ENCODE measurements at regions not wholly inside any gene's neighbourhood (a gene's known extent, or its start where the extent isn't known, plus 50 kb on each side); places are given as distances from the start of the nearest gene placed in this dataset.

DNA sequence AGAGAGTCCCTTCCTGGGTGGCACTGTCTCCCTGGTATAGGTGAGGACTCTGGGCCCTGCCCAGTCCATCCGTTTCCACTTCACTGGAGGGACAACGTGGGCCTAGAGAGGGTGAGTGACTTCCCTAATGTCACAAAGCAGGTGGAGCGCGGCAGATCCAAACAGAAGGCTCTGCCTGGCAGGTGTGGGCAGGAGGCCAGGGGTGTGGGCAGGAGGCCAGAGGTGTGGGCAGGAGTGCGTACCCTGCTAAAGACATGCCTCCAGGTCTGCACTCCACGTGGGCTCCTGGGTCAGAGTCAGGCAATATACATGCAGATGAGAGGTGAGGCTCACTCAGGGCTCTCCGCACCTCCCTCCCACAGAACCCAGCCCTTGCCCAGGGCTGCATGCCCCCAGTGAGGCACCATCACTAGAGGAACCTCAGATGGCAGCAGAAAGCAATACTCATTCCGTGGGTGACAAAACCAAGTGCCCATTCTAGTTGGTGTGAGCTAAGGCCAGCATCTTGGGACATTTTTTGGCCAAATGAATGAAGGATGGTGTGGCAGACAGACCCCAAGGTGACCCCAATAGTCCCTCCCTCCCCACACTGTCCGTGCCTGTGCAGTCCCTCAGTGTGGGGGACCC lies 271.6 kb upstream of the RTL1 start:
- TF ChIP-seq GATA3 (IDR thresholded peaks at IDR 0.05; ENCODE audit: low read depth, low read length) (no peak), GATA2 (IDR thresholded peaks at IDR 0.05; ENCODE audit: low read depth, low read length) (no peak)

DNA sequence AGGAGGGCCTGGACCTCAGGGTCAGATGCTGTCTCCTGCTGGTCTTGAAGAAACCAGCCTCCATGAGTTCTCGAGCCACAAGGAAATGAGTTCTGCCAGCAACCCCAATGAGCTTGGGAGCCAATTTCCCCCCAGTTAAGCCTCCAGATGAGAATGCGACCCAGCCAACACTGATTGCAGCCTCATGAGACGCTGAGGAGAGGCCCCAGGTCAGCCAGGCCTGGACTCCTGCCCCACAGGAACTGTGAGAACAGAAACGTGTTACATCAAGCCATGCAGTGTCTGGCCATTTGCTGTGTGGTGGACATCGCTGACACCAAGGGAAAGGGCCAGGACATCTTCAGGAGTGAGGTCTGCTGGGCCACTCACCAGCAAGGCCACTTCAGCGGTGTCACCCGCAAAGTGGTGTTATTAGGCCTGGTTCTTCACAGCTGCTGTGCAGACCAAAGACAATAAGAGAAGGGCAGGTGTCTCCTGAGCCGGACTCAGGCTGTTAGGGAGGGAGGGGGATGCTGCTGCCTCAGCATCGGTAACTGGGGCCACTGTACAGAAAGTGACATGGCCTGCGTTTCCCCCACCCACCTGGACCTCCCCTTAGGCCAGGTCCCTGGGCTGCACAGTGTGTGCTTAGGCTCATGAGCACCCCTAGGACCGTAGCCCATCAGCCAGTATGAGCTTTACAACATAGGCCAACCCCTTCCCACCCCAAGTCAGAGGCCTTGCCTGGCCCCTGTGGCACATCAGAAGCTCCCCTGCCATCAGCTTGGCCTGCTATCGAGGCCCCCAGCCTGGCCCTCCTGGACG lies 272.4 kb upstream of the RTL1 start:
- TF ChIP-seq GATA2 (IDR thresholded peaks at IDR 0.05; ENCODE audit: low read depth, low read length) (no peak), GATA3 (IDR thresholded peaks at IDR 0.05; ENCODE audit: low read depth, low read length) (no peak)

DNA sequence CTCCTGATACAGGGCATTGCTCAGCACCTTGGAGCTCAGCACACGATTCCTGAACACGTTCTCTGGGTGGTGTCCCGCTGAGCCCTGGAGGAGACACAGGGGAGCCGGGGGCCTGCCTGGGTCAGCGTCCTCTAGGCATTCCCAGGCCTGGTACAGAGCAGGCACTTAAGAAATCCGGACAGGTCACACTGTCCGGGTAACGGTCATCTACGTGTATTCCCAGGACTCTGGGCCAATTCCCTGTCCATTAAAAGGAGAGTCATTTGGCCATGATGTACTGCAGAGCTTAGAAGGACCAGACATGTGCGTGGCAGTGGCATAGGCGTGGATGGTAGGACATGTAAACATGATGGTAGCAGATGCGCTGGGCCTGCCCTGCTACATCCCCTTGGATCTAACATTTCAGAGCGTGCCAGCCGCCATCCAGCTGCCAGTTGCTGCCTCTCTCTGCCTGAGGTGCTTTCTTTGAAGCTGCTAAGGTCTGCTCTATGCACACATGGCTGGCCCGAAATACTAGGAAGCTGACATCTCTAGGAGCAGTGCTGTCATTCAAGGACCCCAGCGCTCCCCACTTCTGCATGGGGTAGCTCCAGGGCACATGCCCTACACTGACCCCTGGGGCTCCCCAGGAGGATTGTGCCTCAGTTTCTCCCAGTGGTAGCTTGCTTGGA lies 273.1 kb upstream of the RTL1 start:
- no peak for TF ChIP-seq GATA2 (IDR thresholded peaks at IDR 0.05; ENCODE audit: low read depth, low read length)
- no peak for TF ChIP-seq GATA3 (IDR thresholded peaks at IDR 0.05; ENCODE audit: low read depth, low read length)

DNA sequence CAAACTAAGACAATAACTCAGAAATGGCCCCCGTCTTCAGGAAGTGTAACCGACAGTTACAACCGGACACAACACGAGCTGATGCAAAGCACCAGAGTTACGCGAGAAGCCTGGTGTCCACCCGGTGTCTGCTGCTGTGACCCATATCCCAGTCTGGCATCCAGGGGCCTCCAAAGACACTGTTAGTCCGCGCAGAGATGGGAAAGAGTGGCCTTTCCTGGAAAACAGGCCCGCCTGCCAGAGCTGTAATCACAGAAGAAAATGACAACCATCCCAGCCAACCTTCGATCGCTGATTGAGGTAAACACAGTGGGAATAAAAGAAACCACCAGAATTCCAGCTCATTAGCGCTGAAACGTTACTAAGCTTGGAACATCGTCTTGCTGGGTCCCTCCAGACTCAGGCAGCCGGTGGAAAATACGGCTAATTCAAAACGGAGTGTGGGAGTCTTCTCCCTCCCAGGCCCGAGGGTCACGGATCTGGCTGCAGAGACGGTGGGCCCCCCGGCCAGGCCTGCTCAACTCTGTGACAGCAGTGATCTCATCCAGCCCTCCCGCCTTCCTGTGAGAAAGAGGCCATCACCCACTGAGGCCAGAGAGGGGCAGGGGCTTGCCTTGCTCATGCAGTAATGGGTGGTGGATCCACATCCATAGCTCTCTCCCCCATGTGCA lies 273.9 kb upstream of the RTL1 start:
- TF ChIP-seq GATA2 (IDR thresholded peaks at IDR 0.05; ENCODE audit: low read depth, low read length) (no peak), GATA3 (IDR thresholded peaks at IDR 0.05; ENCODE audit: low read depth, low read length) (no peak)

DNA sequence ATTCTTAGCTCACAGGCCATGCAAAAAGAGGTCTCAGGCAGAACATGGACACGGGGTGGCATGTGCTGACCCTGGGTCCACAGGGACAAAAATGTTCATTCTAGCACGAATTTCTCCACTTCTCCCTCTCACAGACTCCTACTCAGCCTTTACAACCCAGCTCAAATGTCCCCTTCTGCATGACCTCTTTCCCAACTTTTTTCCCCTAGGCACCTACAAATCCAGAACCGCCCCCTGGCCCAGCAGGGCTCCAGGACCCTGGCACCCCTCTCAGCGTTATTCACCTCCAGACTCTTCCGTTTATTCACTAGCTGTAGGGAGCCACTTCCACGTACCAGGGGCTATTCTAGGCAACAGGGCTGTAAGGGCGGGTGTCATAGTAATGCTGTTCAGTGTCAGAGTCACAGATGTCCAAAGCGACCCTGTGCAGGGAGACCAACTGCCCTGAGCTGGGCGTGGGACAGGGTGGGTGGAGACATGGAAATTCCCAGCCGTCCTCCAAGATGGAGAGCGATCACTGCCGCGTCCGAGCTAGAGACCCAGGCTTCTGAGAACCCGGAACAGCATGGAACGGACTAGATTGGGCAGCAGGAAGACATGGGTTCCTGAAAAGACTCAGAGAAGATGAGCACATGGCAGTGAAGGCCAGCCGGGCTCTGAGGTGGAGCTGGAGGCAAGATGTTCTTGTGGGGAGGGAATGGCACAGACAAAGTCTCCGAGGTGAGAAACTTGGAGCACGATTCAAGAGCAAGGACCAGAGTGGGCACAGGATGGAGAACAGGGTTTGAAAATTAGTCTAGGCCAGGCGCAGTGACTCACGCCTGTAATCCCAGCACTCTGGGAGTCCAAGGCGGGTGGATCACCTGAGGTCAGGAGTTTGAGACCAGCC lies 274.9 kb upstream of the RTL1 start:
- TF ChIP-seq GATA3 (IDR thresholded peaks at IDR 0.05; ENCODE audit: low read depth, low read length) (no peak), GATA2 (IDR thresholded peaks at IDR 0.05; ENCODE audit: low read depth, low read length) (no peak)

DNA sequence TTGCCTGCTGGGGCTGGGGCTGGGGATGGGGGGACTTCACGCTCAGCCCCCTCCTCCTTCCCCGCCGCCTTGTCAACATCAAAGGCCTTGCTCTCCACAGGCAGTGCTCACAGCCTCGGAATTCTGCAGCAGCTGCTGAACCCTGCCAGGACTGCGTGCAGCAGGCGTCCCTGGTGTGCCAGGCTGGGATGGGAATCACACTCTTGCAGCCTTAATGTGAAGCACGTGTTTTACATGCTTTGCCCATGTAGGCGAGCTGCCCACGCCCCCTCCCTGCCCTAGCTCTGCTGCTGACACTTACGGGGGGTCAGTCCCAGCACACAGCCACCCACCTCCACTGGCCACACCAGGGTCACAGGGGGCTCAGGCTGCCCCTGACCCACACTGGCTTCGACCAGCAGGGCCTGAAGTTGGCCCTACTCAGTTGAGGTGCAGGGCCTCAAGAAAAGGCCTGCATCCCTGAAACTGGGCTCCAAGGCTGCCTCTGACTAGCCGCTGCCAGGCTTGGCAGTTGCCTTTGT lies 276.2 kb upstream of the RTL1 start:
- no peak for TF ChIP-seq GATA2 (IDR thresholded peaks at IDR 0.05; ENCODE audit: low read depth, low read length)
- TF ChIP-seq GATA3 (IDR thresholded peaks at IDR 0.05; ENCODE audit: low read depth, low read length) = no peak

DNA sequence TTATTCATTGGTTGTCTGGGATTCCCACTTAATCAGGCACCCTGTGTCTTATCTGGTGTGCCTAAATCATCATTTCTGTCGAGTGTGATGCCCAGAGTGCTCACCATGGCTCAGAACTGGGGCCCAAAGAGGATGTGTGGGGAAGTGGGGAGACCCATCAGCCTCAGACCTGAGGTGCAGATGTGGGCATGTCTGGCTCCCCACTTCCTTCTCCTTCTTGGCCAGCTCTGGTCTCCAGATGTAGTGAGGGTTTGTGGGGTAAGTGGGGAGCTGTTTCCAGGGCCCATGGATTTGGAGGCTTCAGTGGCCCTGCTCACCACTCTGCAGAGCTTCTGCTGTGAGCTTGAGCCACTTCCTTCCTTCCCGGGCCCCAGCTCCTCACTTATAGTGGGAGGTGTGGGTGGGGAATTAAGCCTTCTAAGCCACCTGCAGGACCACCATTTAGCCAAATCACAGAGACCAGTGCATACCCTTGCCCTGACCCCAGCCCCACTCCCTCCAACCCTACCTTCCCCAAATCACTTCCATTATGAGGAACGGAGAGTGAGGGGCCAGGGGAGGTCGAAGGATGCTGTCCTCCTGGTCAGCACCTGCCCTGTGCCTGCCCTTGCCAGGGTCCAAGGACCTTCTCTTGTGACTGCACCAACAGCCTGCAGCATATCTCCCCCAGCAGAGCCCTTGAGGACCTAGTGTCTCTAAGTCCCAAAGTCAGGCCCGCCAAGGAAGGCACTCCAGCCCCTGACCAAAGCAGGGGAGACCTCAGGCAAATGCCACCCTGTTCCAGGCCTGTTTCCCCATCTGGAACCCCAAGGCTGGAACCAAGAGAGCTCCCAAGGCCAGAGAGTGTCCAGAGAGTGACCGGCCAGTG lies 278.2 kb upstream of the RTL1 start:
- TF ChIP-seq GATA3 (IDR thresholded peaks at IDR 0.05; ENCODE audit: low read depth, low read length) = no peak
- TF ChIP-seq GATA2 (IDR thresholded peaks at IDR 0.05; ENCODE audit: low read depth, low read length) = no peak

DNA sequence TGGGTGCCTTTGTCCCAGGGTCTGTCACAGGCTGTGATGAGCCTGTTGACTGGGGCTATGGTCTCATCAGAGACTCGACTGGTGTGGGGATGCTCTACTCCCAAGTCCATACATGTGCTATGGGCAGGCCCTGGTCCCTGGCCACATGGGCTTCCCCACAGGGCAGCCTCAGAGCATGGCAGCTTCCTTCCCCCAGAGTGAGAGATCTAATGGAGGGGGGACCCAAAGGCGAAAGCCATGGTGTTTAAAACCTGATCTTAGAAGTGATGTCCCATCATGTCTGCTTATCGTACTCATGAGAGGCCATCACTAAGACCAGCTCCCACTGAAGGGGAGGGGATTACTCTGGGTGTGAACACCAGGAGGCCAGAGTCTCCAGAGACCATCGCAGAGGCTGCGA lies 279.0 kb upstream of the RTL1 start:
- TF ChIP-seq GATA3 (IDR thresholded peaks at IDR 0.05; ENCODE audit: low read depth, low read length) (no peak), GATA2 (IDR thresholded peaks at IDR 0.05; ENCODE audit: low read depth, low read length) (no peak)

DNA sequence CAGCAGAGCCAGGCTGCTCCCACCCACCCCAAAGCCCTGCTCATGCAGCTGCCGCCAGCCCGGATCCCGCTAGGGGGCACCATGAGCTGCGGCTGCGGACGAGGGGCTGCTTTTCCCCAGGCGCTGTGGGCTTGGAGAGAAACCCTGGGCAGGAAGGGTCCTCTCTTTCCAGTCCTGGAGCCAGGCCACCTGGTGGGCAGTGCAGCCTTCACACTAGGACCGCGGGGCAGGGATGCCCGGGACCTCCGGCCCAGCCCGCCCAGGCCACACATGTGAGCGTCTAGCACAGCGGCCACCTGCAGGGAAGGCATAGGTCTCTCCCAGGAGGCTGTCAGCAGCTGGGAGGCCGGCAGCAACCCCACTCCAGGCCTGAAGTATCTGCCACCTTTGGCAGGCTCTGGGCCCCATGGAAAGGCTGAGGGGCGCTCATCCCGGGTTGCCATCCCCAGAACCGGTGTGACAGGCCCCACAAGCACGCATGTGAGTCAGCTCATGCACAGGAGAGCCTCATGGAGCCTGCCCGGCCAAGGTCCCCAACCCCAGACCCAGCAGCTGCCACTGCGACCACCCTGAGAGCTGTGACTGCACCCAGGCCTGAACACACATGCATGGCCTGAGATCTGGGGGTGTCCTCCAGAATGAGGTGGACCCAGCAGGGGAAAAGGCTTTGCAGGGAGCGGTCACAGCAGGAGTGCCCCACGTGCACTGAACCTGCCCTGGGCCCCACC lies 280.0 kb upstream of the RTL1 start:
- TF ChIP-seq GATA3 (IDR thresholded peaks at IDR 0.05; ENCODE audit: low read depth, low read length) = no peak
- no peak for TF ChIP-seq GATA2 (IDR thresholded peaks at IDR 0.05; ENCODE audit: low read depth, low read length)

DNA sequence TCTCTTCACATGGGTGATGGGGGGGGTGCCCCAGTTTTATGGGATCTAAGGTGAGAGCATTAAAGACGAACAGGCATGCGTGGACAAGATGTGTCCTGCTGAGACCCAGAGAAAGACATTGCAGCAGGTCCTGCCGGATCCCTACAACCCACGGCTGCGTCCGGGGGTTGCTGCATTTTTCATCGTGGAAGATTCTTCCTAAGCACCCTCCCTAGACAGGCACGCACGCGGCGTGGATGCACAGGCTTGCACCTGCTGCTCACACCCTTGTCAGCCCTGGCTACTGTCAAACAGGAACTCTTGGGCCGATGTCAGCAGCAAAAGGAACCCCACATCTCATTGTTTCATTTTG lies 280.6 kb upstream of the RTL1 start:
- no peak for TF ChIP-seq GATA2 (IDR thresholded peaks at IDR 0.05; ENCODE audit: low read depth, low read length)
- TF ChIP-seq GATA3 (IDR thresholded peaks at IDR 0.05; ENCODE audit: low read depth, low read length) = no peak

DNA sequence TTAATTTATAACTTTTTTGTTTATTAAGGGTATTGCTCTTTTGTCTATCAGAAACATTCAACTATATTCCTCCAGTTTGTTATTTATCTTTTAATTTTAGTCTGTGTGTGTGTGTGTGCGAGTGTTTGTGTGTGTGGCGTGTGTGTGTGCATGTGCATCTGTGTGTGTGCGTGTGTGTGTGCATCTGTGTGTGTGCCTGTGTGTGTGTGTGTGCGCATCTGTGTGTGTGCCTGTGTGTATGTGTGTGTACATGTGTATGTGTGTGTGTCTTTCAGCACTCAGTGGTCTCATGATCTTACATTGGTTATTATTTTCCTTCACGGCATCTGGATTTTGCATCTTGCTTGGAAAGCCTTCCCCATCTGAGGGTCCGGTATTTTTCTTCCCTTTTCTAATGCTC lies 281.1 kb upstream of the RTL1 start:
- no peak for TF ChIP-seq GATA3 (IDR thresholded peaks at IDR 0.05; ENCODE audit: low read depth, low read length)
- no peak for TF ChIP-seq GATA2 (IDR thresholded peaks at IDR 0.05; ENCODE audit: low read depth, low read length)
